ENCODE measurements at regions not wholly inside any gene's neighbourhood (a gene's known extent, or its start where the extent isn't known, plus 50 kb on each side); places are given as distances from the start of the nearest gene placed in this dataset.

DNA sequence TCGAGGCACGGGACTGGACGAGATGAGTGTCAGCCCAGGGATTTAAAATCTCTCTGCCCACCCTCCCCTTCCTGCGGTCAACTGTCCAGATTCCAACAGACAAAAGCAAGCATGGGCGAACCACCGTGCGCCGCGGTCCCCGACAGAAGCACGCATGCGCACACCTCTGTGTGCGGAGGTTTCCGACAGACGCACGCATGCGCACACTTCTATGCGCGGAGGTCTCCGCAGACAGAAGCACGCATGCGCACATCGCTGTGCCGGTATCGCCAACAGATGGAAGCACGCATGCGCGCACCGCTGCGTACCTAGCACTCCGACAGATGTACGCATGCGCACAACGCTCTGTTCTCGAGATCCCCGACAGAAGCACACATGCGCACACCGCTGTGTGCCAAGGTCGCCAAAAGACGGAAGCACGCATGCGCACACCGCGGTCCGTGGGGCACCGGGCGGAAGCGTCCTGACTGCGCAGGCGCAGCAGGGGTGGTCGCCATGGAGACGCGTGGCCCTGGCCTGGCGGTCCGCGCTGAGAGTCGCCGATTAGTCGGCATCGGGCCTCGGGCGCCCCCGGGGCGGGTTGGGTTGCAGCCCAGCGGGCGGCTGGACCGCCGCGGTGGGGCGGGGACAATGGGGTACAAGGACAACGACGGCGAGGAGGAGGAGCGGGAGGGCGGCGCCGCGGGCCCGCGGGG, 57.4 kb upstream of the RPH3AL start (continued):
- TF ChIP-seq, protein P1, sequence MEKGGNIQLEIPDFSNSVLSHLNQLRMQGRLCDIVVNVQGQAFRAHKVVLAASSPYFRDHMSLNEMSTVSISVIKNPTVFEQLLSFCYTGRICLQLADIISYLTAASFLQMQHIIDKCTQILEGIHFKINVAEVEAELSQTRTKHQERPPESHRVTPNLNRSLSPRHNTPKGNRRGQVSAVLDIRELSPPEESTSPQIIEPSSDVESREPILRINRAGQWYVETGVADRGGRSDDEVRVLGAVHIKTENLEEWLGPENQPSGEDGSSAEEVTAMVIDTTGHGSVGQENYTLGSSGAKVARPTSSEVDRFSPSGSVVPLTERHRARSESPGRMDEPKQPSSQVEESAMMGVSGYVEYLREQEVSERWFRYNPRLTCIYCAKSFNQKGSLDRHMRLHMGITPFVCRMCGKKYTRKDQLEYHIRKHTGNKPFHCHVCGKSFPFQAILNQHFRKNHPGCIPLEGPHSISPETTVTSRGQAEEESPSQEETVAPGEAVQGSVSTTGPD (CRISPR knock-in tag; IDR thresholded peaks at IDR 0.05) = no peak
- TF ChIP-seq, protein P2, sequence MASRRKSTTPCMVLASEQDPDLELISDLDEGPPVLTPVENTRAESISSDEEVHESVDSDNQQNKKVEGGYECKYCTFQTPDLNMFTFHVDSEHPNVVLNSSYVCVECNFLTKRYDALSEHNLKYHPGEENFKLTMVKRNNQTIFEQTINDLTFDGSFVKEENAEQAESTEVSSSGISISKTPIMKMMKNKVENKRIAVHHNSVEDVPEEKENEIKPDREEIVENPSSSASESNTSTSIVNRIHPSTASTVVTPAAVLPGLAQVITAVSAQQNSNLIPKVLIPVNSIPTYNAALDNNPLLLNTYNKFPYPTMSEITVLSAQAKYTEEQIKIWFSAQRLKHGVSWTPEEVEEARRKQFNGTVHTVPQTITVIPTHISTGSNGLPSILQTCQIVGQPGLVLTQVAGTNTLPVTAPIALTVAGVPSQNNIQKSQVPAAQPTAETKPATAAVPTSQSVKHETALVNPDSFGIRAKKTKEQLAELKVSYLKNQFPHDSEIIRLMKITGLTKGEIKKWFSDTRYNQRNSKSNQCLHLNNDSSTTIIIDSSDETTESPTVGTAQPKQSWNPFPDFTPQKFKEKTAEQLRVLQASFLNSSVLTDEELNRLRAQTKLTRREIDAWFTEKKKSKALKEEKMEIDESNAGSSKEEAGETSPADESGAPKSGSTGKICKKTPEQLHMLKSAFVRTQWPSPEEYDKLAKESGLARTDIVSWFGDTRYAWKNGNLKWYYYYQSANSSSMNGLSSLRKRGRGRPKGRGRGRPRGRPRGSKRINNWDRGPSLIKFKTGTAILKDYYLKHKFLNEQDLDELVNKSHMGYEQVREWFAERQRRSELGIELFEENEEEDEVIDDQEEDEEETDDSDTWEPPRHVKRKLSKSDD (CRISPR knock-in tag; IDR thresholded peaks at IDR 0.05; ENCODE audit: low read depth) = no peak
- TF ChIP-seq, protein P3, sequence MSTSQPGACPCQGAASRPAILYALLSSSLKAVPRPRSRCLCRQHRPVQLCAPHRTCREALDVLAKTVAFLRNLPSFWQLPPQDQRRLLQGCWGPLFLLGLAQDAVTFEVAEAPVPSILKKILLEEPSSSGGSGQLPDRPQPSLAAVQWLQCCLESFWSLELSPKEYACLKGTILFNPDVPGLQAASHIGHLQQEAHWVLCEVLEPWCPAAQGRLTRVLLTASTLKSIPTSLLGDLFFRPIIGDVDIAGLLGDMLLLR (CRISPR knock-in tag; IDR thresholded peaks at IDR 0.05) = no peak
- TF ChIP-seq, protein P4, sequence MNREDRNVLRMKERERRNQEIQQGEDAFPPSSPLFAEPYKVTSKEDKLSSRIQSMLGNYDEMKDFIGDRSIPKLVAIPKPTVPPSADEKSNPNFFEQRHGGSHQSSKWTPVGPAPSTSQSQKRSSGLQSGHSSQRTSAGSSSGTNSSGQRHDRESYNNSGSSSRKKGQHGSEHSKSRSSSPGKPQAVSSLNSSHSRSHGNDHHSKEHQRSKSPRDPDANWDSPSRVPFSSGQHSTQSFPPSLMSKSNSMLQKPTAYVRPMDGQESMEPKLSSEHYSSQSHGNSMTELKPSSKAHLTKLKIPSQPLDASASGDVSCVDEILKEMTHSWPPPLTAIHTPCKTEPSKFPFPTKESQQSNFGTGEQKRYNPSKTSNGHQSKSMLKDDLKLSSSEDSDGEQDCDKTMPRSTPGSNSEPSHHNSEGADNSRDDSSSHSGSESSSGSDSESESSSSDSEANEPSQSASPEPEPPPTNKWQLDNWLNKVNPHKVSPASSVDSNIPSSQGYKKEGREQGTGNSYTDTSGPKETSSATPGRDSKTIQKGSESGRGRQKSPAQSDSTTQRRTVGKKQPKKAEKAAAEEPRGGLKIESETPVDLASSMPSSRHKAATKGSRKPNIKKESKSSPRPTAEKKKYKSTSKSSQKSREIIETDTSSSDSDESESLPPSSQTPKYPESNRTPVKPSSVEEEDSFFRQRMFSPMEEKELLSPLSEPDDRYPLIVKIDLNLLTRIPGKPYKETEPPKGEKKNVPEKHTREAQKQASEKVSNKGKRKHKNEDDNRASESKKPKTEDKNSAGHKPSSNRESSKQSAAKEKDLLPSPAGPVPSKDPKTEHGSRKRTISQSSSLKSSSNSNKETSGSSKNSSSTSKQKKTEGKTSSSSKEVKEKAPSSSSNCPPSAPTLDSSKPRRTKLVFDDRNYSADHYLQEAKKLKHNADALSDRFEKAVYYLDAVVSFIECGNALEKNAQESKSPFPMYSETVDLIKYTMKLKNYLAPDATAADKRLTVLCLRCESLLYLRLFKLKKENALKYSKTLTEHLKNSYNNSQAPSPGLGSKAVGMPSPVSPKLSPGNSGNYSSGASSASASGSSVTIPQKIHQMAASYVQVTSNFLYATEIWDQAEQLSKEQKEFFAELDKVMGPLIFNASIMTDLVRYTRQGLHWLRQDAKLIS (CRISPR knock-in tag; IDR thresholded peaks at IDR 0.05) = no peak
- TF ChIP-seq SIX1 (CRISPR knock-in tag; IDR thresholded peaks at IDR 0.05; ENCODE audit: borderline replicate concordance) (no peak), RORA (CRISPR knock-in tag; IDR thresholded peaks at IDR 0.05) (no peak), MEF2D (CRISPR knock-in tag; IDR thresholded peaks at IDR 0.05) (peak; percentile 66; the same call in 1 of the 2 replicates), KLF16 (CRISPR knock-in tag; IDR thresholded peaks at IDR 0.05) (no peak), STAG1 (CRISPR knock-in tag; IDR thresholded peaks at IDR 0.05) (peak; percentile 43), ZNF3 (CRISPR knock-in tag; IDR thresholded peaks at IDR 0.05) (no peak), NFE2L2 (IDR thresholded peaks at IDR 0.05; ENCODE audit: low read length) (no peak), ZNF615 (CRISPR knock-in tag; IDR thresholded peaks at IDR 0.05; ENCODE audit: borderline replicate concordance) (no peak), MTA3 (CRISPR knock-in tag; IDR thresholded peaks at IDR 0.05) (no peak), ZNF792 (CRISPR knock-in tag; IDR thresholded peaks at IDR 0.05) (no peak)
- TF ChIP-seq, protein P5, sequence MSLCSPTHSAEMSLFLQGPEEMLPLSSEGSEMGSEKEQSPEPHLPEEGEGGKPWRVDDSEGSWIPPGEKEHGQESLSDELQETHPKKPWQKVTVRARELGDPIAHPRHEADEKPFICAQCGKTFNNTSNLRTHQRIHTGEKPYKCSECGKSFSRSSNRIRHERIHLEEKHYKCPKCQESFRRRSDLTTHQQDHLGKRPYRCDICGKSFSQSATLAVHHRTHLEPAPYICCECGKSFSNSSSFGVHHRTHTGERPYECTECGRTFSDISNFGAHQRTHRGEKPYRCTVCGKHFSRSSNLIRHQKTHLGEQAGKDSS (CRISPR knock-in tag; IDR thresholded peaks at IDR 0.05; ENCODE audit: borderline replicate concordance, low read depth) = no peak
- TF ChIP-seq, protein P6, sequence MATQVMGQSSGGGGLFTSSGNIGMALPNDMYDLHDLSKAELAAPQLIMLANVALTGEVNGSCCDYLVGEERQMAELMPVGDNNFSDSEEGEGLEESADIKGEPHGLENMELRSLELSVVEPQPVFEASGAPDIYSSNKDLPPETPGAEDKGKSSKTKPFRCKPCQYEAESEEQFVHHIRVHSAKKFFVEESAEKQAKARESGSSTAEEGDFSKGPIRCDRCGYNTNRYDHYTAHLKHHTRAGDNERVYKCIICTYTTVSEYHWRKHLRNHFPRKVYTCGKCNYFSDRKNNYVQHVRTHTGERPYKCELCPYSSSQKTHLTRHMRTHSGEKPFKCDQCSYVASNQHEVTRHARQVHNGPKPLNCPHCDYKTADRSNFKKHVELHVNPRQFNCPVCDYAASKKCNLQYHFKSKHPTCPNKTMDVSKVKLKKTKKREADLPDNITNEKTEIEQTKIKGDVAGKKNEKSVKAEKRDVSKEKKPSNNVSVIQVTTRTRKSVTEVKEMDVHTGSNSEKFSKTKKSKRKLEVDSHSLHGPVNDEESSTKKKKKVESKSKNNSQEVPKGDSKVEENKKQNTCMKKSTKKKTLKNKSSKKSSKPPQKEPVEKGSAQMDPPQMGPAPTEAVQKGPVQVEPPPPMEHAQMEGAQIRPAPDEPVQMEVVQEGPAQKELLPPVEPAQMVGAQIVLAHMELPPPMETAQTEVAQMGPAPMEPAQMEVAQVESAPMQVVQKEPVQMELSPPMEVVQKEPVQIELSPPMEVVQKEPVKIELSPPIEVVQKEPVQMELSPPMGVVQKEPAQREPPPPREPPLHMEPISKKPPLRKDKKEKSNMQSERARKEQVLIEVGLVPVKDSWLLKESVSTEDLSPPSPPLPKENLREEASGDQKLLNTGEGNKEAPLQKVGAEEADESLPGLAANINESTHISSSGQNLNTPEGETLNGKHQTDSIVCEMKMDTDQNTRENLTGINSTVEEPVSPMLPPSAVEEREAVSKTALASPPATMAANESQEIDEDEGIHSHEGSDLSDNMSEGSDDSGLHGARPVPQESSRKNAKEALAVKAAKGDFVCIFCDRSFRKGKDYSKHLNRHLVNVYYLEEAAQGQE (IDR thresholded peaks at IDR 0.05; ENCODE audit: borderline replicate concordance in 1 of 2, low read depth in 1 of 2, low read length in 2 of 2) = no peak

Data from HepG2 (cell line).